NAMALWA (cell line): ENCODE measurements at regions not wholly inside any gene's neighbourhood (a gene's known extent, or its start where the extent isn't known, plus 50 kb on each side); places are given as distances from the start of the nearest gene placed in this dataset.

Experiments used
- DNase-seq: peaks from one replicate; pipeline ENCODE4 v3.0.0-alpha.2; 2015; ENCODE audit warnings: low spot score

- no peak for DNase-seq
Observed at GRCh38 chr5:6069496-6070185, 308.7 kb downstream of the MED10 start.

GRCh38 chr5:6066016-6066415 is 312.3 kb downstream of the MED10 start:
- no peak for DNase-seq

GRCh38 chr5:6059137-6059800 is 319.1 kb downstream of the MED10 start:
- DNase-seq: no peak

- no peak for DNase-seq
Observed at GRCh38 chr5:6058055-6058715, 320.2 kb downstream of the MED10 start.

GRCh38 chr5:6056280-6056679 is 322.1 kb downstream of the MED10 start:
- DNase-seq: no peak

GRCh38 chr5:6049662-6050061 is 328.7 kb downstream of the MED10 start:
- no peak for DNase-seq

- no peak for DNase-seq
Observed at GRCh38 chr5:6048746-6049145, 329.6 kb downstream of the MED10 start.

- DNase-seq: no peak
Observed at GRCh38 chr5:6046296-6046967, 331.9 kb downstream of the MED10 start.

- DNase-seq: no peak
Observed at GRCh38 chr5:6043491-6044310, 334.6 kb downstream of the MED10 start.

- no peak for DNase-seq
Observed at GRCh38 chr5:6041977-6042550, 336.3 kb downstream of the MED10 start.

GRCh38 chr5:6039111-6039510 is 339.2 kb downstream of the MED10 start:
- DNase-seq: no peak

- no peak for DNase-seq
Observed at GRCh38 chr5:6036006-6036405, 342.3 kb downstream of the MED10 start.

- no peak for DNase-seq
Observed at GRCh38 chr5:6029811-6030271, 348.5 kb downstream of the MED10 start.

GRCh38 chr5:6026766-6027406 is 351.5 kb downstream of the MED10 start:
- DNase-seq: no peak

- DNase-seq: no peak
Observed at GRCh38 chr5:6019612-6020011, 358.7 kb downstream of the MED10 start.

- no peak for DNase-seq
Observed at GRCh38 chr5:6013506-6013905, 364.8 kb downstream of the MED10 start.

- DNase-seq: no peak
Observed at GRCh38 chr5:6011199-6011598, 367.1 kb downstream of the MED10 start.

GRCh38 chr5:6006838-6007314 is 371.5 kb downstream of the MED10 start:
- no peak for DNase-seq

- no peak for DNase-seq
Observed at GRCh38 chr5:6003040-6003825, 375.1 kb downstream of the MED10 start.

- DNase-seq: no peak
Observed at GRCh38 chr5:6000867-6001266, 377.5 kb downstream of the MED10 start.
